ENCODE measurements at regions not wholly inside any gene's neighbourhood (a gene's known extent, or its start where the extent isn't known, plus 50 kb on each side); places are given as distances from the start of the nearest gene placed in this dataset.

DNA sequence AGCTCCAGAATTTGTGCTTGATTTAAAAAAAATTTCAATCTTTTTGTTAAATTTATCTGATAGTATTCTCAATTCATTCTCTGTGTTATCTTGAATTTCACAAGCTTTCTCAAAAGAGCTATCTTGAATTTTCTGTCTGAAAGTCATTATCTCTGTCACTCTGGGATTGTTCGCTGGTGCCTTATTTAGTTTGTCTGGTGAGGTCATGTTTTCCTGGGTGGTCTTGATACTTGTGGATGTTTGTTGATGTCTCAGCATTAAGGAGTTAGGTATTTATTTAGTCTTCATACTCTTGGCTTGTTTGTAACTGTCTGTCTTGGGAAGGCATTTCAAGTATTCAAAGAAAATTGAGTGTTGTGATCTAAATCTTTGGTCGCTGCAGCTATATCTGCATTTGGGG is 106.3 kb downstream of the TNFSF13B start:
- CTCF ChIA-PET, result interaction anchor here (1.0 to 1.4 kb wide), 2 partner anchors 22 to 133 kb away, joined by 3 to 4 read pairs; no protein-coding TSS in a partner anchor
- Histone ChIP-seq H3K9me3 (no peaks in the 10 kb centered on the region), H3K36me3 (replicated peaks in 1 of 2; ENCODE audit: control insufficient read depth in 1 of 2, insufficient read depth in 2 of 2, low read length in 1 of 2) (no peaks in the 10 kb centered on the region), H3K9me2 (no peaks in the 10 kb centered on the region), H3K4me2 (no peak overlapping the region), H3K9ac (no peak overlapping the region), H3K4me1 (ENCODE audit: control insufficient read depth in 1 of 2, insufficient read depth in 2 of 2, low read depth in 1 of 2, low read length in 1 of 2) (no peaks in the 10 kb centered on the region), H2AFZ (ENCODE audit: low read depth) (no peak overlapping the region), H3K27ac (ENCODE audit: low read depth in 2 of 2, low read length in 1 of 2) (no peak overlapping the region), H3F3A (replicated peaks; ENCODE audit: insufficient read depth) (no peaks in the 10 kb centered on the region), H4K20me1 (ENCODE audit: insufficient read depth) (no peaks in the 10 kb centered on the region), H3K79me2 (ENCODE audit: insufficient read depth) (no peaks in the 10 kb centered on the region), H3K27me3 (ENCODE audit: insufficient read depth) (no peaks in the 10 kb centered on the region), H3K4me3 (ENCODE audit: low read depth in 2 of 2, low read length in 1 of 2) (no peak overlapping the region)
- TF ChIP-seq, protein P1, sequence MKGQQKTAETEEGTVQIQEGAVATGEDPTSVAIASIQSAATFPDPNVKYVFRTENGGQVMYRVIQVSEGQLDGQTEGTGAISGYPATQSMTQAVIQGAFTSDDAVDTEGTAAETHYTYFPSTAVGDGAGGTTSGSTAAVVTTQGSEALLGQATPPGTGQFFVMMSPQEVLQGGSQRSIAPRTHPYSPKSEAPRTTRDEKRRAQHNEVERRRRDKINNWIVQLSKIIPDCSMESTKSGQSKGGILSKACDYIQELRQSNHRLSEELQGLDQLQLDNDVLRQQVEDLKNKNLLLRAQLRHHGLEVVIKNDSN (IDR thresholded peaks at IDR 0.05; ENCODE audit: borderline replicate concordance, low read depth), result no peak
- TF ChIP-seq FOSL2 (IDR thresholded peaks at IDR 0.05; ENCODE audit: borderline replicate concordance, low read depth) (no peak), MEF2A (IDR thresholded peaks at IDR 0.05; ENCODE audit: borderline replicate concordance, low read depth) (no peak), YY1 (IDR thresholded peaks at IDR 0.05; ENCODE audit: low read depth) (no peak), ZBTB33 (IDR thresholded peaks at IDR 0.05; ENCODE audit: borderline replicate concordance, low read depth) (no peak), ELF1 (IDR thresholded peaks at IDR 0.05) (no peak), MAX (IDR thresholded peaks at IDR 0.05; ENCODE audit: low read depth) (no peak), CHD2 (IDR thresholded peaks at IDR 0.05; ENCODE audit: low read length, partially characterized antibody) (no peak), GABPA (IDR thresholded peaks at IDR 0.05; ENCODE audit: low read depth) (no peak), TAF1 (IDR thresholded peaks at IDR 0.05; ENCODE audit: borderline replicate concordance, low read depth, low read length) (no peak), RCOR1 (IDR thresholded peaks at IDR 0.05; ENCODE audit: low read length) (no peak), RXRA (IDR thresholded peaks at IDR 0.05; ENCODE audit: borderline replicate concordance, low read depth) (no peak), JUND (IDR thresholded peaks at IDR 0.05) (no peak)
- TF ChIP-seq, protein P2, sequence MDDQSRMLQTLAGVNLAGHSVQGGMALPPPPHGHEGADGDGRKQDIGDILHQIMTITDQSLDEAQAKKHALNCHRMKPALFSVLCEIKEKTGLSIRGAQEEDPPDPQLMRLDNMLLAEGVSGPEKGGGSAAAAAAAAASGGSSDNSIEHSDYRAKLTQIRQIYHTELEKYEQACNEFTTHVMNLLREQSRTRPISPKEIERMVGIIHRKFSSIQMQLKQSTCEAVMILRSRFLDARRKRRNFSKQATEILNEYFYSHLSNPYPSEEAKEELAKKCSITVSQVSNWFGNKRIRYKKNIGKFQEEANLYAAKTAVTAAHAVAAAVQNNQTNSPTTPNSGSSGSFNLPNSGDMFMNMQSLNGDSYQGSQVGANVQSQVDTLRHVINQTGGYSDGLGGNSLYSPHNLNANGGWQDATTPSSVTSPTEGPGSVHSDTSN (IDR thresholded peaks at IDR 0.05), result no peak
- TF ChIP-seq, protein P3, sequence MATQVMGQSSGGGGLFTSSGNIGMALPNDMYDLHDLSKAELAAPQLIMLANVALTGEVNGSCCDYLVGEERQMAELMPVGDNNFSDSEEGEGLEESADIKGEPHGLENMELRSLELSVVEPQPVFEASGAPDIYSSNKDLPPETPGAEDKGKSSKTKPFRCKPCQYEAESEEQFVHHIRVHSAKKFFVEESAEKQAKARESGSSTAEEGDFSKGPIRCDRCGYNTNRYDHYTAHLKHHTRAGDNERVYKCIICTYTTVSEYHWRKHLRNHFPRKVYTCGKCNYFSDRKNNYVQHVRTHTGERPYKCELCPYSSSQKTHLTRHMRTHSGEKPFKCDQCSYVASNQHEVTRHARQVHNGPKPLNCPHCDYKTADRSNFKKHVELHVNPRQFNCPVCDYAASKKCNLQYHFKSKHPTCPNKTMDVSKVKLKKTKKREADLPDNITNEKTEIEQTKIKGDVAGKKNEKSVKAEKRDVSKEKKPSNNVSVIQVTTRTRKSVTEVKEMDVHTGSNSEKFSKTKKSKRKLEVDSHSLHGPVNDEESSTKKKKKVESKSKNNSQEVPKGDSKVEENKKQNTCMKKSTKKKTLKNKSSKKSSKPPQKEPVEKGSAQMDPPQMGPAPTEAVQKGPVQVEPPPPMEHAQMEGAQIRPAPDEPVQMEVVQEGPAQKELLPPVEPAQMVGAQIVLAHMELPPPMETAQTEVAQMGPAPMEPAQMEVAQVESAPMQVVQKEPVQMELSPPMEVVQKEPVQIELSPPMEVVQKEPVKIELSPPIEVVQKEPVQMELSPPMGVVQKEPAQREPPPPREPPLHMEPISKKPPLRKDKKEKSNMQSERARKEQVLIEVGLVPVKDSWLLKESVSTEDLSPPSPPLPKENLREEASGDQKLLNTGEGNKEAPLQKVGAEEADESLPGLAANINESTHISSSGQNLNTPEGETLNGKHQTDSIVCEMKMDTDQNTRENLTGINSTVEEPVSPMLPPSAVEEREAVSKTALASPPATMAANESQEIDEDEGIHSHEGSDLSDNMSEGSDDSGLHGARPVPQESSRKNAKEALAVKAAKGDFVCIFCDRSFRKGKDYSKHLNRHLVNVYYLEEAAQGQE (IDR thresholded peaks at IDR 0.05; ENCODE audit: low read depth, low read length), result no peak
- TF ChIP-seq, protein P4, sequence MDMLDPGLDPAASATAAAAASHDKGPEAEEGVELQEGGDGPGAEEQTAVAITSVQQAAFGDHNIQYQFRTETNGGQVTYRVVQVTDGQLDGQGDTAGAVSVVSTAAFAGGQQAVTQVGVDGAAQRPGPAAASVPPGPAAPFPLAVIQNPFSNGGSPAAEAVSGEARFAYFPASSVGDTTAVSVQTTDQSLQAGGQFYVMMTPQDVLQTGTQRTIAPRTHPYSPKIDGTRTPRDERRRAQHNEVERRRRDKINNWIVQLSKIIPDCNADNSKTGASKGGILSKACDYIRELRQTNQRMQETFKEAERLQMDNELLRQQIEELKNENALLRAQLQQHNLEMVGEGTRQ (IDR thresholded peaks at IDR 0.05; ENCODE audit: borderline replicate concordance, low read depth, low read length), result no peak
- POLR2A ChIA-PET, result no interaction called here
- 44% methylated on average over 2 of the region's 2 CpGs for WGBS (ENCODE audit: low lambda C conversion rate)
- no peak for DNase-seq

Measured in SK-N-SH (cell line).